Osteocyte (in vitro differentiated cells): ENCODE measurements at regions not wholly inside any gene's neighbourhood (a gene's known extent, or its start where the extent isn't known, plus 50 kb on each side); places are given as distances from the start of the nearest gene placed in this dataset.
"Not testable (repeated sequence)": the region's sequence is repeated elsewhere in the genome, so short reads cannot be mapped to it uniquely, and the experiment has no call there.

ENCODE experiments used
- DNase-seq: peaks from one replicate; pipeline ENCODE4 v3.0.0; 2021; ENCODE audit warnings: mixed read lengths; ENCODE audit not compliant: unreplicated experiment; ENCODE audit errors: extremely low spot score
- H3K27ac Mint-ChIP-seq: one replicate; pipeline ENCODE4 v1.8.0; 2021; ENCODE audit warnings: mild to moderate bottlenecking, mixed read lengths; ENCODE audit not compliant: unreplicated experiment
- H3K27me3 Mint-ChIP-seq: one replicate; pipeline ENCODE4 v1.8.0; 2021; ENCODE audit warnings: mixed read lengths; ENCODE audit not compliant: unreplicated experiment
- H3K36me3 Mint-ChIP-seq: one replicate; pipeline ENCODE4 v1.8.0; 2021; ENCODE audit warnings: mixed read lengths; ENCODE audit not compliant: unreplicated experiment
- H3K4me1 Mint-ChIP-seq: one replicate; pipeline ENCODE4 v1.8.0; 2021; ENCODE audit warnings: mixed read lengths; ENCODE audit not compliant: unreplicated experiment
- H3K4me3 Mint-ChIP-seq: one replicate; pipeline ENCODE4 v1.8.0; 2021; ENCODE audit warnings: mild to moderate bottlenecking, moderate library complexity, mixed read lengths; ENCODE audit not compliant: unreplicated experiment
- H3K9me3 Mint-ChIP-seq: one replicate; pipeline ENCODE4 v1.8.0; 2021; ENCODE audit warnings: mixed read lengths; ENCODE audit not compliant: unreplicated experiment
- CTCF ChIP-seq: fragments of 200-600 bp; sonication (generic); IDR thresholded peaks from 2 replicates; pipeline ENCODE4 v1.5.0; 2021; ENCODE audit warnings: antibody characterized with exemption, mild to moderate bottlenecking, moderate library complexity

- H3K4me1 Mint-ChIP-seq: no peaks in the 10 kb centered on the region
- no peak for TF ChIP-seq CTCF
- H3K36me3 Mint-ChIP-seq: no peaks in the 10 kb centered on the region
- peaks cover 31% of the 10 kb centered on the region for H3K9me3 Mint-ChIP-seq
- no peak overlapping the region for H3K4me3 Mint-ChIP-seq
- no peak for DNase-seq
- no peak overlapping the region for H3K27ac Mint-ChIP-seq
- H3K27me3 Mint-ChIP-seq: no peaks in the 10 kb centered on the region
Measured at GRCh38 chr22:11629661-11630385, 3898.2 kb upstream of the OR11H1 start.

- not testable (repeated sequence) for H3K4me3 Mint-ChIP-seq, H3K27me3 Mint-ChIP-seq, DNase-seq, H3K36me3 Mint-ChIP-seq, H3K4me1 Mint-ChIP-seq, H3K27ac Mint-ChIP-seq
- H3K9me3 Mint-ChIP-seq: peaks cover 25% of the 10 kb centered on the region
Measured at GRCh38 chr22:11630386-11631084, 3897.5 kb upstream of the OR11H1 start.
